ENCODE measurements at regions not wholly inside any gene's neighbourhood (a gene's known extent, or its start where the extent isn't known, plus 50 kb on each side); places are given as distances from the start of the nearest gene placed in this dataset.

- TF ChIP-seq CTCF (IDR thresholded peaks at IDR 0.05 in 8 of 11, conservative IDR thresholded peaks at IDR 0.05 in 3 of 11) (no peak), POLR2AphosphoS5 (IDR thresholded peaks at IDR 0.05) (no peak), POLR2A (IDR thresholded peaks at IDR 0.05) (no peak)
These were observed 1249.4 kb downstream of the ADGRL3 start for GRCh38 chr4:62449538-62449937.
